ENCODE measurements at regions not wholly inside any gene's neighbourhood (a gene's known extent, or its start where the extent isn't known, plus 50 kb on each side); places are given as distances from the start of the nearest gene placed in this dataset.

GRCh38 chr6:88359530-88360202 lies 193.5 kb upstream of the CNR1 start:
- Mint-ChIP-seq H3K36me3 (no peaks in the 10 kb centered on the region), H3K4me3 (no peak overlapping the region), H3K27ac (no peak overlapping the region), H3K9me3 (peaks cover 9% of the 10 kb centered on the region), H3K4me1 (no peaks in the 10 kb centered on the region), H3K27me3 (ENCODE audit: low read depth) (peaks cover 1% of the 10 kb centered on the region)
- TF ChIP-seq CTCF (IDR thresholded peaks at IDR 0.05; ENCODE audit: unreplicated experiment): no peak
- no peak for DNase-seq (ENCODE audit: low spot score in 2 of 2, unreplicated experiment in 2 of 2)

GRCh38 chr6:88358846-88359245 lies 192.7 kb upstream of the CNR1 start:
- peaks cover 14% of the 10 kb centered on the region for H3K9me3 Mint-ChIP-seq
- no peak for TF ChIP-seq CTCF (IDR thresholded peaks at IDR 0.05; ENCODE audit: unreplicated experiment)
- H3K4me1 Mint-ChIP-seq: no peaks in the 10 kb centered on the region
- peaks cover 1% of the 10 kb centered on the region for H3K27me3 Mint-ChIP-seq (ENCODE audit: low read depth)
- no peak overlapping the region for H3K27ac Mint-ChIP-seq
- no peak overlapping the region for H3K4me3 Mint-ChIP-seq
- no peak for DNase-seq (ENCODE audit: low spot score in 2 of 2, unreplicated experiment in 2 of 2)
- H3K36me3 Mint-ChIP-seq: no peaks in the 10 kb centered on the region

GRCh38 chr6:88349511-88349910 lies 183.4 kb upstream of the CNR1 start:
- peaks cover 2% of the 10 kb centered on the region for H3K36me3 Mint-ChIP-seq
- peaks cover 24% of the 10 kb centered on the region for H3K9me3 Mint-ChIP-seq
- no peak for TF ChIP-seq CTCF (IDR thresholded peaks at IDR 0.05; ENCODE audit: unreplicated experiment)
- DNase-seq (ENCODE audit: low spot score in 2 of 2, unreplicated experiment in 2 of 2): no peak
- H3K4me1 Mint-ChIP-seq: no peaks in the 10 kb centered on the region
- no peaks in the 10 kb centered on the region for H3K27me3 Mint-ChIP-seq (ENCODE audit: low read depth)
- no peak overlapping the region for H3K4me3 Mint-ChIP-seq
- H3K27ac Mint-ChIP-seq: no peak overlapping the region

- DNase-seq (ENCODE audit: low spot score in 2 of 2, unreplicated experiment in 2 of 2): no peak
- no peaks in the 10 kb centered on the region for H3K27me3 Mint-ChIP-seq (ENCODE audit: low read depth)
- H3K9me3 Mint-ChIP-seq: no peaks in the 10 kb centered on the region
- no peak for TF ChIP-seq CTCF (IDR thresholded peaks at IDR 0.05; ENCODE audit: unreplicated experiment)
- no peaks in the 10 kb centered on the region for H3K36me3 Mint-ChIP-seq
- peaks cover 6% of the 10 kb centered on the region for H3K4me1 Mint-ChIP-seq
- H3K4me3 Mint-ChIP-seq: no peak overlapping the region
- no peak overlapping the region for H3K27ac Mint-ChIP-seq
These were observed 176.2 kb upstream of the CNR1 start for GRCh38 chr6:88342336-88342735.

- H3K4me1 Mint-ChIP-seq: peaks cover 6% of the 10 kb centered on the region
- no peaks in the 10 kb centered on the region for H3K36me3 Mint-ChIP-seq
- peaks cover 15% of the 10 kb centered on the region for H3K9me3 Mint-ChIP-seq
- H3K27ac Mint-ChIP-seq: no peak overlapping the region
- no peaks in the 10 kb centered on the region for H3K27me3 Mint-ChIP-seq (ENCODE audit: low read depth)
- no peak for DNase-seq (ENCODE audit: low spot score in 2 of 2, unreplicated experiment in 2 of 2)
- TF ChIP-seq CTCF (IDR thresholded peaks at IDR 0.05; ENCODE audit: unreplicated experiment): no peak
- no peak overlapping the region for H3K4me3 Mint-ChIP-seq
These were observed 173.6 kb upstream of the CNR1 start for GRCh38 chr6:88339761-88340160.

- peaks cover 2% of the 10 kb centered on the region for H3K27me3 Mint-ChIP-seq (ENCODE audit: low read depth)
- no peak for TF ChIP-seq CTCF (IDR thresholded peaks at IDR 0.05; ENCODE audit: unreplicated experiment)
- DNase-seq (ENCODE audit: low spot score in 2 of 2, unreplicated experiment in 2 of 2): no peak
- no peaks in the 10 kb centered on the region for H3K4me1 Mint-ChIP-seq
- H3K4me3 Mint-ChIP-seq: no peak overlapping the region
- H3K27ac Mint-ChIP-seq: no peak overlapping the region
- H3K9me3 Mint-ChIP-seq: no peaks in the 10 kb centered on the region
- no peaks in the 10 kb centered on the region for H3K36me3 Mint-ChIP-seq
These were observed 155.2 kb upstream of the CNR1 start for GRCh38 chr6:88321306-88321705.

Data from mesothelial cell of epicardium (in vitro differentiated cells).